HG03432 (cell line): ENCODE measurements at regions not wholly inside any gene's neighbourhood (a gene's known extent, or its start where the extent isn't known, plus 50 kb on each side); places are given as distances from the start of the nearest gene placed in this dataset.

Experiments
- ATAC-seq: cut with Tn5 transposase; IDR thresholded peaks from one replicate; pipeline ENCODE4 v1.9.1; 2021; ENCODE audit warnings: mild to moderate bottlenecking, moderate library complexity; ENCODE audit not compliant: unreplicated experiment

DNA sequence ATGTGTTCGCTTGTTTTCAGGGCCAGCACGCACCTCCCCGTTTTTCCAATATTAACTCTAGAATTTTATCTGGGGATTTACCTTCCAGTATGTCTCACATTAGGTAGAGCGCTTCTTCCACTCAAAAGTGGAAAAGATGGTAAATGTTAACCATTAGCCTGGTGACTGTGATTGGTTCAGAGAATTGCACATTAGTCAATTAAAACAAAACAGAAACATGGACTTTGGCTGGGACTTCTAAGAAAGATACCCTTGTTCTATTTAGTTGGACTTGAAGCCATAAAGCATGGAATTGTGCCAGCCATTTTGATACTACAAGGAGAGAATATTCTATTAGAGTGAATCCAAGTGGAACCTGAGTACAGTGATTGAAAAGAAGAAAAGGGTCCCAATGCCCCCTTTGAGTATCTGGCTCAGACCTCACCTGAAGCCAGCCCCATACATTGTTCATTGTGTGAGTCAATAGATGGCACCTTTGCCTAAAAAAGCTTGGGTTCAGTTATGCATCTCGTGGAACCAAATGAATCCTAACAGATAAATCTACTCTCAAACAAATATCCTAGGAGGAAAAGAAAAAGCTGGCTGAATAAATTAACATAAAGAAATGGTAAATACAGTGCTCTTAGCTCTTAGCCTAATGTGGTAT is 354.3 kb downstream of the IRS1 start:
- no peak for ATAC-seq

DNA sequence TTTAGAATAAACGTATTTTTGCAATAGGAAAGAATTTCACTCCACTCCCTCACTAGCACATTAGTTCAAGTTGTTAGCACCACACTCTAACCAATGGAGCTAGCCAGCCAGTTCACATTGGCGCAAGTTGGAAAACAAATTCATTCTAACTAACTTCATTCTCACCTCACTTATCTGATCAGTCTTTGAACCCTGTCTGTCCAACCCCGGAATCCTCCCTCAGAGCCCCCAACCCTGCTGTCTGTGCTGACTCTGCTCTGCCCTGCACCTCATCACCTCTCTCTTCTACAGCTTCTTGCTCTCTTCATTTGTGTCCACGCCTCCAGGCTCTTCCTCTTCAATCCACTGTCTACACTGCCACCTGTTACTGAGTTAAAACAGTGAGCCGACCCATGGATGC is 356.5 kb downstream of the IRS1 start:
- no peak for ATAC-seq

DNA sequence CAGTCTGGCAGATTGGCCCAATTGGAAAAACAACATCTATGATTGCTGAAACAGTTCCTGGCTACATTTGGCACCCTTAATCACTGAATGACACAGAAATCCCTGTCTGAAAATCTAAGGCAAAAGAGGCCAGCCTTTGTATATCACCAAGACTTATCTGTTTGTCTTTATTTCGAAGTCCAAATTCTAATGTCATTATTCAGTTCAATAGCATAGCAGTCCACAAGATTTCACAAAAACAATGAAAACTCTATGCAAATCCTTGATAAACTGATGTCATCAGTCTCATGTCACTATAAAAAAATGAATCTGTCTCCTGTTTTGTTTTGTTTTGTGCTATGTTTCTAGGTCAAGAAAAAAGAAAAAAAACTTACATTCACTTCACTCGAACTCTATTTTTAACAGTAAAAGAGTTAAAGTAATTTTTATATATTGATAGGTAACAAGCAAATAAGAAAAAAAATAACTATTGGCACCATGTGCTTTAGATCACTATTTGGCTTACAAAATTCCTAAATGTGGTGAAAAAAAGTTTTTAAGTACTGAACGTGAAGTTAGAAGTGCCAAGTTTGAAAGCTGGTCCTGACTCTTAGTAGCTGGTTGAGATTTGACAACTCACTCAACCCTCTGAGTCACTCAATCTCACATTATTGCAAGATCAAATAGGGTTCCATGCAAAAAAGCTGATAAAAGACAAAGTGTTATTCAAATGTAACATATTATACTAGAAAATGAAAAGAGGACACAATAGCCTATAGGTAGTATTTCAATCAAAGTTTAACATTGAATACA is 359.3 kb downstream of the IRS1 start:
- ATAC-seq = no peak

DNA sequence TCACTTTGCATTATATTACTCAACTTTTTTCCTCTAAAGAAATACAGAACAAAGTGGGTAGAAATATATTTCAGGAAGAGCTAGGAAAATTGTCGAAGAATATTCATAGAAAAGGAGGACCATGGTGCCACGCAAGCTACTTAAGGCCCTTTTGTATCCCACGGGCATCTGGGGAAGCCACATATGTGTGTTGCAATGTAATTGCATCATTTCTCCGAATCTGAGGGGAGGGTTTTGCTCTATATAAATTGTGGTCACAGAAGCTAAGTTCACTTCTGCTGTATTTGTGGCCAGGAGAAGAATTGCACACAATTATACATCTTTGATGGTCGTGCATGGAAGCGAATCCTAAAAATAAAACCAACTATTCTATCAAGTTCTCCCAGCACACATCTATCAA is 360.3 kb downstream of the IRS1 start:
- ATAC-seq = no peak

DNA sequence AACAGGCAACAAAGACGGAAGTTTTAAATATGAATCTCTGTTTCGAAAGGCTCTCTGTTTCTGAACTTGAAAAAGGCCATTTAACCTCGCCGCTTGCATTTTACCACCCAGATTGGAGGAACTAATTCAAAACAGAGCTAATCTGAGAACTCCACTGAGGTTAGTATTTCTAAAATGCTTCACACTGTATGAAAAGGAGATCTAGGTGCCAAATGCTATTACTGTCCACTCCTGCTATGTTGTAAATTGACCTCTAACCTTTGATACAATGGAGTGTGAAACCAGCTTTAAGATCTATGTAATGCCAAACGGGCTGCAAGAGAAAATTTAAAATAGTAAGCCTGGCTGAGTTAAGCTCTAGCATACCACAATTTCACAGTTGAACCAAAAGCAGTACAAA is 364.5 kb downstream of the IRS1 start:
- no peak for ATAC-seq

DNA sequence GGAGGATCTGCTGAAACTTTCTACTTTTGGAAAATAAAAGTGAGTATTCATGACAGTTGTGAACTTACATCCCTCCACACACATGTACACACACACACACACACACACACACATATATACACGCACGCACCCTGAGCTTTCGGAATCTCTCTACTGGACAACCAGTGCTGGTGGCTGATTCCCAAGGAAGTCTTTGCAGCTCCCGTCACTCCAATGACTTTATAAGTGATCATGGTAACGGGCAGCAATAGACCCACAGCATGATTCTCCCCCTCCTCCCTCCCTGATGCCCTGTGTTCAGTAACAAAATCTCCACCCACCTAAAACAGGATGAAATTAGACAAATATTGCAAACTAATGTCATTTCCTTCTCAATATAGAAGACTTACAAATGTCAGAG is 364.9 kb downstream of the IRS1 start:
- ATAC-seq = no peak

DNA sequence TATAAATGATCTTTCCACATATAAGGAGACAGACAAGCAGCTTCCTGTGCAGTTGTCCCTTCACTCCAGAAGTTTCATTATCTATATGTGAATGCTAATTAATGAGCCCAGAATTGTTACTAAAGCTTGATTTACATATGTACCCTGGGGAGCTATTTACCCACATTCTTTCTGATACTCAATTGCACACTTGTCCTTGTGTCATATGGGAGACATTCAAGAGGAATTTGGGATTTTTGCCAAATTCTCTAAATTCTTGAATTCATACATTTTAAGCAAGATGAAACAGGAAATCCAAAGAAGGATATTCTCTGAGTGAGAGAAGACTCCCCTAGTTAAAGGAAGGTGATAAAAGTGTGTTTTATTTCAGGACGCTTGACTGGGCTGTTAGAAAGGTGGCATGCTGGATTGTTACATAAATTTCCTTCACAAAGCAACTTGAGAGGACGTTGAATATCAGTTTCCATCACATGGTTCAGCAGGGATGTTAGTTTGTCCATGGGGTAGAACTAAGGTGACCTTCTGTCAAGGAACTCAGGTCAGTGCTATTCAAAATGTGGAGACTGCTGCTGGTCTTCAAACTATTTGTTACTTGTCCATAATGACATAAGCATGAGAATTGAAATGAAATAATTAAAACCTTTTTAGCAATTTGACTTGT is 368.2 kb downstream of the IRS1 start:
- no peak for ATAC-seq

DNA sequence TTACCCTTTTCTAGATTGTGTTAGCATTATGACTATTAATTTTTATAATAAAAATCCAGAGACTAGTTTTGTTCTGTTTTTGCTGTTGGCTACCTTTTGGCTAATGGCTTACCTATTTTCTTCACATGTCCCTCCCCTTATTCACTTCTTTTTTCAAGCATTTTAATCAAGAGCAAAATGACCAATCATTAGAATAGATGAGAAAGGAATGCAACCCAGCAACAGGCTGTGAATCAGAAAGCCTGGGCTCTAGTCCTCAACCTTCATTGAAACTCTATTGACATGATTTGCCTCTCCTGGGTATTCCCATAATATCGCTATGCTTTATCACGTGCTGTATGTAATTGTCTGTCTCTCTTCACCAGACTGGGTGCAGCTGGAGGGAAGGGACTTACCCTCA is 370.1 kb downstream of the IRS1 start:
- no peak for ATAC-seq

DNA sequence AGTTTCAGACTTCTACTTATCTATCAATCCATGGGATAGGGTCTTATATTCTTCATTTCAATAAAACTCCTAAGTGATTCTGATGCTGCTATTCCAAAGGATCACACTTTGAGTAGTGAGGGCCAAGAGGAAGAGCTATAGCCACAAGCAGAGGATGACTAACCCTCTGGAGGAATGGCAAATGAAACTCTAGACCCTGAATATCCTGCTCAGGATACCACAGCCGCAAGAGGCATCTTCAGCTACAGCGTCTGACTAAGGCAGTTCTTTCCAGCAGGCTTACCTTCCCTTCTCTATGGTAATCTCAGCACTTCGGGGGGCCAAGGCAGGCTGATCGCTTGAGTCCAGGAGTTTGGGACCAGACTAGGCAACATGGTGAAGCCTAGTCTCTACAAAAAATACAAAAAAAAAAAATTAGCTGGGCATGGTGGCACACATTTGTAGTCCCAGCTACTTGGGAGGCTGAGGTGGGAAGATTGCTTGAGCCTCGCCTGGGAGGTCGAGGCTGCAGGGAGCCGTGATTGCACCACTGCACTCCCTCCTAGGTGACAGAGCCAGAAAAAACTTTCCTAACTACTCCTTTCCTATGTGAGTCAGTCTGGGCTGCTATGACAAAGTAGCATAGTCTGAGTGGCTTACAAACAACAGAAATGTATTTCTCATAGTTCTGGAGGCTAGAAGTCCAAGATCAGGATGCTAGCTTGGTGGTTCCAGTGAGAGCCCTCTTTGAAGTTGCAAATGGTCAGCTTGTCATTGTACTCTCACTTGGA is 371.9 kb downstream of the IRS1 start:
- no peak for ATAC-seq

DNA sequence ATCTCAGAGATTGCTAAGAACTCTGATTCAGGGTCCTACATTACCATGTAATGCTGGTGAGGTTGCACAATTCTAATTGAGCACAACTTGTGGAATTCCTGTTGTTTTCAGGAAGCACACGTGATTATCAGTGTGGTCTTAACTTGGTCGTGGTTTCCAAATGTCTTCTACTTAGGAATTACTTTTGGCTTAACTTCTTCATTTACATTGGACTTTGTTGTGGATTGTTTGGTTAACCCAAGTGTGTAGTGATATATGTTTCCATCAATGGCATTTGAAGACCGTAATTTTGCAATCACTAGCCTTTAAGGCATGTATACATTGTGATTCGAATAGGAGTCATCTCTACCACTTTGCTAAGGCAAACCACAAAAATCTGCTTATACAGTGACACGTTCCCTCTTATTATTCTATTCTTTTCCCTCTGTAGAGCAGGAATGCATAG is 373.3 kb downstream of the IRS1 start:
- no peak for ATAC-seq

DNA sequence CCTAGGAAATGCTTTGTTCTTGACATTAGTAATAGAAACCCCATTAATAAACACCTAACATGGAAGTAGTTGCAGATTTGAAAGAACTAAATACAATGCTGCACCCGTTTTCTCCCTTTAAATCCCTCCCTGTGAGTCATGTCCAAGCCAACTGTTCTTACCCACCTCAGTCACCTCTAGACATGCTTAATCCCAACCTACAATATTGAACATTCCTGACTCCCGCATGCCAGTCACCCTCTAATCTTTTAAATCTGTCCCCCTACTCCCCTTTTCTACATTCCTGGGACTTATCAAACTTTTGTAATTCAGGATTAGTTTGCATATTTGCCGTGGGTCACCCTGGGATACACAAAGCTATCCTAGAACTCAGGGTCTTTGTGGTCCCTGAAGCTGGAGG is 374.6 kb downstream of the IRS1 start:
- no peak for ATAC-seq

DNA sequence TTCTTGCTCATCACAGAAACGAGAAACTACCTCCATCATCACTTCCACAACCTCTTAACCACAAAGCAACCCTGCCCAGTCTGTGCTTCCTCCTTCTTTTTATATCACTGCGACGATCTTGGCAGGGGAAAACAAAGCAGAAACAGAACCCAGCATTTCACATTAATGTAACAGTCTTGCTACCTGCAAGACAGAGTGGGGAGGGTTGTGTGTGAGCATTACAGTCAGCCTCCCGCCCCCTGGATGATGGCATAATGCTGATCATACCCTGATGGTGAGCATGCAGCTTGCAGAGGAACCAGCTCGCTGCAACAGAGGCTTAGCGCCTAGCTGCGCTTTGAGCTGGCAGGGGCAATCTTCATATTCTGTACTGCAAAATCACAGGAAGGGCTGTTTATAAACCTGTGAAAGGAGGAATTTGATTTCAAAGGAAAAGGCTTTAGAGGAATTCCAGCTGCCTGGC is 376.1 kb downstream of the IRS1 start:
- ATAC-seq = peak; percentile 91

DNA sequence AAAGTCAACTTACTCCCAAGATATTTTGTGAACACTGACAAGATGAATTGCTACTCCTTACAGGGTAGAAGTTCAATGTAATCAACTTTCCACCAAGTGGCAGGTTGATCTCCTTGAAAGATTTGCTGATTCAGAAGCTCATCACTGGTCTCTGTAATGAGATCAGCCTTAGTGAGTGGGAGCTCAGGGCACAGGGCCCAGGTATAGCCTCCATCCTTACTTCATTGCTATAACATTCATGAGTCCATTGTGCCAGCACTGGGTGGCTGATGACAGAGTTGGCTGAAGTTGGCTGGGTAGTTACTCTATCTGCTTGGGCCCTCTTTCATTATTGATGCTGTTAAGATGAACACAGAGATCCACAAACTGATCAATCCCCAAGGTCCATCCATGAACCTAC is 379.0 kb downstream of the IRS1 start:
- no peak for ATAC-seq

DNA sequence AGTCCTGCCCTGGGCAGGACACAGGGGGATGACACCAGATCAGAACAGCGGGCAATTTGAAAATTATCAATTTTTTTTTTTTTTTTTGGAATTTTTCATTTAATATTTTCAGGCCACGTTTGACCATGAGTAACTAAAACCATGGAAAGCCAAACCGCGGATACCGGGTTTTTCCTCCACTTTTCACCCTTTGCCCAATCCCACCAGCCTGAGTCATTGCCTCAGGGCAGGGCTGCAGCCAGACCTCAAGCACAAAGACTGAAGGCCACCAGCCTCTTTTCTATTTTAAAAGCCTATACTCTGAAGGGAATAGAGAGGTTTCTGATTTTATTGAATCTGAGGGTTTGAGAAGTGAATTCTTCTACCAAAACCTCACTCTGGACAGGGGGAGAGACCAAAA is 381.1 kb downstream of the IRS1 start:
- ATAC-seq = no peak

DNA sequence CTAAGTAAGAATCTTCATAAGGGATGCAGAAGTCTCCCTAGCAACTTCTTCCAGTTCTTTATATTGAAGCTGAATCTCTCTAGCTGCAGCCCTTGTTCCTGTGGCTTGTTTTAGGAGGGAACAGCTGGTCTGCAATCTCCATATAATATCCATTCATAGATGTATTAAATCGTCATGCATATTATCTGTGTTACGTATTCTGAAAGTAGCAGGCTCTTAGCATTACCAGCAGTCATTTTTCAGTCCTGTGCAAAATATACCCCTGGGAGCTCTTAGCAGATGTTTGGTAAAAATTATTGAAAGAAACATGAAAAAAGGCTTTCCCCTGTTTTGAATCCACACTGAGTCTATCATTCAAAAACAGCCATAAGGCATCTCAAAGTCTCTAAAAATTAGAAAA is 385.3 kb downstream of the IRS1 start:
- no peak for ATAC-seq

DNA sequence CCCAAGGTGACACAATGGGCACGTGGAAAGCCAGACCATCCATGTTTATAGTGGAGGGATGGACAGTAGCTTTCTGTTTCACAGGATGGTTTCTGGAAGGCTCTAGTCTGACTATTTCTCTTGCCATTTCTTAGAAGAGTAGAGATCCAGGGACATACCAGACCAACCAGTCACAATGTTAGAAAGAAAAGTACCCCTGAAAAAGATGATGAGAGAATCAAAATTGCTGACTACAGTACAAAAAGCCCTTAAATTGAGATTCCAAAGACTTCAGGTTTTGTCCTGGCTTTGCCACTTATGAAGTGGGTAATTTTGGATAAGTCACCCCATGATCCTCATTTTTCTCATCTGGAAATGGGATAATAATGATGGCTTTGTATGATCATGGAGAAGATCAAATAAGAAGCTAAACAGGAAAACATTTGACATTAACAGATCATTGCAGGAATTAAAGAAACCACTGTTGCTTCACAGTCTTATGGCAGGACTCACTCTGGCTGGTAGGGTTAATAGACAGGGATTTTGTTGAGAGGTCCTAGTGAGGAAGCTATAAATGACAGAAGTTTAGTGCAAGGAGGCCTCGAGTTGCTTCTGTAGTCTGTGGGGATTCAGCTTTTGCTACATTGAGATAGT is 386.0 kb downstream of the IRS1 start:
- no peak for ATAC-seq

DNA sequence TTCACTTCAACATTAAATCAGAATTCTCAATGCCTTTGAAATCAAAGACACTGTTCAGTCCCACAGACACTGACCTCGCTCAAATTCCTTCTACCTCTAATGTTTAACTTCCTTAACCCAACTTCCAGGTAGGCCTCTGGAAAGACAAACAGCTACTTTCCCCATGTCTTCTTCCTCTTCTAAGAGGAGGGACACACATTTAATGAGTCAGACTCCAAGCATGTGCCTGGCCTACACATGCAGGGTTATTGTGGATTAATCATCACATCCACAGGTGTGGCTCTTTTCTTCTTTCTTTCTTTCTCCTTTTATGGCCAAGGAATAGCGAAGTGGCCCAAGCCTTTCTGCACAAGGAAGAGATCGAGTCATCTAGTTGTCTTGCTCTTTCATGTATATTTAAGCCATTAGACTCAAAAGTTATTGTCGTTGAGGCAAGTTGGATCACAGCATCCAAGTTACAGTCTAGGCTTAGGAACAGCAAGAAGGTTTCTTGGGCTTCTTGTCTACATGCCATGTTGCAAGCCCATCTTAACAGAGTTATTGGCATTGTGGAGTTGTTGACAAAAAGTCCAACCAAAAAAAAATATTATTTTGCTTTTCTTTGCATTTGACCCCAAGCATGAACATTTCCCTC is 387.8 kb downstream of the IRS1 start:
- ATAC-seq = no peak

DNA sequence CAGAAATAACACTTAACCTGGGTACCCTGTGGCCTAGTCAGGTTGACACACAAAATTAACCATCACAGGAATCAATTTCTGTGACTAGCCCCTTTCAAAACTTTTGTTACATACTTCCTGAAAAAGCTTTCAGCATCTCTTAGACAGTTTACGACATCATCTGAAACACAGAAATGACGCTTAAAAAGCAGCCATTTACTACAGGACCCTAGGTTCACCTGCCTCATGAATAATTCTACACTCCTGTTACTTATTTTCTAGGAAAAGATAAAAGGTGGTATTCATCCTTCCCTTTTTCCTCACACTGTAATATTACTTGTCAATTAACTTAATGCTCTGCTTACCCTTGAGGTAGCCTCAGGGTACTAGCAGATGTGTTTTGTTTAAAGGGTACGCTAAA is 388.4 kb downstream of the IRS1 start:
- ATAC-seq = no peak

DNA sequence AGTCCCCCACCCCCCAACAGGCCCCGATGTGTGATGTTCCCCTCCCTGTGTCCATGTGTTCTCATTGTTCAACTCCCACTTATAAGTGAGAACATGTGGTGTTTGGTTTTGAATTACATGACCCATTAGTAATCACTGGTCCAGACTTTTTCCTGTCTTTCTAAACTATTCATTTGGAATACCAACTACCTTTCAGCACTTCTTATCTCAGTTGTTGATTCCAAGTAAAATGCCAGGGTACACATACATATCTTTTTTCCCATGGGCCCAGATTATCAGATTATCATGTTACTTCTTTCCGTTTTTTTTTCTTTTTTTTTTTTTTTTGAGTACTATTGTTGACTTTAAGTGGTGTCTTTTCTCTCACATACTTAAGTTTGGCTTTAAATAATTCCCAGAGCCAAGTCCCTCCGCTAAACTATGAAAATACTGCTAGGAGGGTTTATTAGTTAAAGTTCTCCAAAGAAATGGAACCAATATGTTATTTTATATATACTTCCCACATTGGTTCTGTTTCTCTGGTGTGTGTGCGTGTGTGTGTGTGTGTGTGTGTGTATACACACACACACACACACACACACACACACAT is 389.3 kb downstream of the IRS1 start:
- ATAC-seq = no peak

DNA sequence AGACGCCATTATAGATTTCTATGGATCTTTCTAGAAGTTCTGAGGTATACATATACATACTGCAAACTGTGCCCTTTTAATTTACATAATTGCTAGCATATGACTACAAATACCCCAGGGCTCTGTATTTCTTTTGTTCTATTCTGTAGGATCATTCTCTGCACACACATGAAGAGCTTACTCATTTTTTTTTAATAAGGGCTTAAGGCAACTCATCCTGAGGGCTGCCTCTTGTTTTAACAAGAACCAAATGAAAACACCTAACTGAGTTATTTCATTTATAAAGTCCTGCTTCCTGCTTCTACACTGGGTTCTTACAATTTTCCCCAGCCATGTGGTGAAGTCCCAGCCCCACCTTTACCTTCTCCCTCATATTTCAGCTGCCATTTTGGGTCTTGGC is 390.5 kb downstream of the IRS1 start:
- no peak for ATAC-seq
